Astrocyte of the cerebellum (primary cell): ENCODE measurements at regions not wholly inside any gene's neighbourhood (a gene's known extent, or its start where the extent isn't known, plus 50 kb on each side); places are given as distances from the start of the nearest gene placed in this dataset.
A peak's percentile ranks its signal among the peaks of the same experiment; 100 is the strongest.
"Not testable (repeated sequence)": the region's sequence is repeated elsewhere in the genome, so short reads cannot be mapped to it uniquely, and the experiment has no call there.

Experiments used
- DNase-seq: peaks from one replicate; pipeline ENCODE4 v3.0.0-alpha.2; 2011; ENCODE audit warnings: low read depth
- H3K4me3 ChIP-seq: 2 replicates; pipeline ENCODE4 v1.5.1; 2011; ENCODE audit warnings: mild to moderate bottlenecking, low read depth, low read length, moderate library complexity
- CTCF ChIP-seq: IDR thresholded peaks from 2 replicates; pipeline ENCODE4 v1.5.1; 2012; ENCODE audit warnings: low read length, low read depth, moderate library complexity, mild to moderate bottlenecking; ENCODE audit errors: missing control alignments
- in situ Hi-C: cut with HindIII; loops from 2 replicates; pipeline ENCODE4 v1.10.0; 2017; ENCODE audit warnings: low sequenced_read_pairs

DNA sequence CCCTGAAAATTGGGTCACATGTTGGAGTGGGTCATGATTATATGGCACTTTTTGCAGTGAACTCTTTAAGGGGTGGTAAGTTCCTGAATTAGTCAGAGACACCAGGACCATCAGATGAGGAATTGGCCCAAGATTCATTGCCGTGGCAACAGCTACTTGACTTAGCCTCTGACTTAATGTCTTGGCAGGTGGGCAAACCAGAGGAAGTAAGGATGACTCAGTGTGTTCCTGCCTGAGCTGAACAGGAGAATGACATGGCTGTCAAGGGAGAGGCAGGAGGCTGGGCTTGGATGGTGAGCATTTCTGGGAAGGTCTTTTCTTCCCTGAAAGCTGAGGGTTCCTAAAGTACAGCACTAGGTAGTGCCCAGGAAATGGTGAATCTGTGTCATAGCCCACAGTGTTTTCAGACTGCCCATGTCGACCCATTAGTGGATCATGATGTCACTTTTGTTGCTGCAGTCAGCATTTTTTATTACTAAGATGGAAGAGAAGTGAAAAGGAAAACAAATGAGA is 170.1 kb upstream of the PWP1 start:
- no peak for TF ChIP-seq CTCF
- peak; percentile 93 for DNase-seq
- no peak overlapping the region for H3K4me3 ChIP-seq
- in situ Hi-C loops, result no loop called here

- H3K4me3 ChIP-seq, in situ Hi-C loops, DNase-seq: not testable (repeated sequence)
Measured at GRCh38 chr12:107517816-107518215, 167.8 kb upstream of the PWP1 start.

DNA sequence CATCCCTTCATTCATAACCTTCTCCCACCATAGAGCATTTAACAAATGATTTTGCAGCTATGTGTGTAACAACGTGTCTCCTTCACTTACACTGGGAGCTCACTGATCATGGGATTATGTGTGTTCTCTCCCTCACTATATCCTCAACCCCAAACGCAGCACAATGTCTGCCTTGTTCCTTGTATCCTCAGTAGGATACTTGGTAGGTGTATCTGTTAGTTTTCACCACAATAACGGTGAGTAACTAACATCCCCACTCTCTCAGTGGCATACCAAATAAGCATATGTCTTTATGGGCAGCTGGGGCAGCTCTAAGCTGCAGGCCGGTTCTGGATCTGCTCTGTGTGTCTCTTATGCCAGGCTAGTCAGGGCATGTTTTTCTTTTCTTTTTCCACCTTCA is 166.7 kb upstream of the PWP1 start:
- DNase-seq, result no peak
- H3K4me3 ChIP-seq, result no peak overlapping the region
- in situ Hi-C loops, result no loop called here
- TF ChIP-seq CTCF, result no peak

DNA sequence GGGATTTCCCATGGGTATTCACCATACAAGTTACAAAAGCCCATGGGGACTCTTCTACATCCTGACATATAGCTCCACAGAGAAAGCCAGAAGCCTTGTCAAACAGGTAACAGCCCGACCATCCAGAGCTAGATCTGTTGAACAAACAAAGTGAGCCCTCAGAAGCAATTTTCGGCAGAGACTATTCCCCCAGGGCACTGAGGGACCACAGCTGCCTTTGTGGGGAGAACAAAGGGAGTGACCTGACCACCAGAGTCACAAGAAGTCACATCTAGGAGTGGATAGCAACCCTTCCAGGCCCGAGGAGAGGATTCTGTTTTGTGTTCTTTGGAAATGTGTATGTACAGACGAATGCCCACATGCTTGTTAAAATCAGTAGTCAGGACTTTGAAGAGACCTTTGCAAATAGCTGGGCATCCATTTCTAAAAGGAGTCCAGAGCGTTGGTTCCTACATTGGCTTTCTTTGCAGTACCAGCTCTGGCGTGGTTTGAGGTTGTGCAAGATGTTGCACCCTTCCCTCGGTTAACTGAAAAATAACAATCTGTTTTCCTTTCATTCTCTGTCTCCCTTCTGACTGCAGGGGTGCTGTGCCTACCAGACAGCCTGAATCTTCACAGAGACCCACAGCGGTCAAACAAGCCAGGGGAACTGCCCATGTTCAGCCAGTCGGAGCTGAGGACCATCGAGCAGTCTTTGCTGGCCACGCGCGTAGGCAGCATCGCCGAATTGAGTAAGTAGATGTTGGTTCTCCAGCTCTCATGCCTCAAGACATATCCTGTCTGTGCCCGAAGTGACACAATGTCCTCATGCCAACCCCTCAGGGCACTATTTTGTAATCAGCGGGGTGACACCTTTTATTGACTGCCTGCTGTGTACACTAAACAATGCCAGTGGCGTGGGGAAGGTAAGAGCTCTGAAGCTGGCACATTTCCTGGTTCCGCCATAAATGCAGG is 165.4 kb upstream of the PWP1 start:
- no peak for TF ChIP-seq CTCF
- no peak for DNase-seq
- in situ Hi-C loops, result no loop called here
- H3K4me3 ChIP-seq, result no peak overlapping the region

- no peak overlapping the region for H3K4me3 ChIP-seq
- no peak for DNase-seq
- no peak for TF ChIP-seq CTCF
- in situ Hi-C loops, result no loop called here
Measured at GRCh38 chr12:107521826-107522355, 163.7 kb upstream of the PWP1 start.

DNA sequence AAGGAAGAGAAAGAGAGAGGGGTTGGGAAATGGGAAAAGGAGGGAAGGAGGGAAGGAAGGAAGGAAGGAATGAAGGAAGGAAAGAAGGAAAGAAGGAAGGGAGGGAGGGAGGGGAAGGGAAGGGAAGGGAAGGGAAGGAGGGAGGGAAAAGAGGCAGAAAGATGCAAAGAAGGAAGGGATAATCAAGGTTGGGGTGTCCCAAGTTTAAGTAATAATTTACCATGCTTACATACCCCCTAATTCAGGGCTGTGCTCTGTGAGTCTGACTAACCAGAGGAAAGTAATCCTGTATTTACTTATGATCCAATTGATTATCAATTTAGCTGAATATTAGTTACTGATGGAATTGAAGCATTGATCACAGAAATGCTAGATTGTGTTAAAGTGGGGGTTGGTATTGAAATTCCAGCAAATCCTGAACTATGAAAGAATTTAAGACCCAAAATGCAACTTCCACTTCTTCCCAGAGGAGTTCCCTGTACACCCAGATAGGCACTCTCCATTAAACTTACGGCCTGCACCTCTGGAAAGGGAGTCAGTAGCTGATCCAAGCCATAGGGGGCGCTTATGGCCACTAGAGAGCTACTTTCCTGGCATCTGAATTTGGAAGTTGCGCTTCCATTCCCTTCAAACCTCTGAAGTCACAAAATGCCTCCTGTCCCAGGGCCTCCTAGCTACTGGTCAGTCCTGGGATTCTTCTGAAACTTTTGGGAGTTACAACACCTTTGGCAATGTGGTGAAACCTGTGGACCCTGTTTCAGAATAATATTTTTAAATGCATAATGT is 162.7 kb upstream of the PWP1 start:
- DNase-seq, result no peak
- in situ Hi-C loops, result no loop called here
- H3K4me3 ChIP-seq, result no peak overlapping the region
- peak; percentile 39 for TF ChIP-seq CTCF
